Ishikawa (cell line): ENCODE measurements at regions not wholly inside any gene's neighbourhood (a gene's known extent, or its start where the extent isn't known, plus 50 kb on each side); places are given as distances from the start of the nearest gene placed in this dataset.

Experiments used
- CEBPB ChIP-seq: IDR thresholded peaks from 2 replicates; pipeline ENCODE4 v1.6.1; 2012
- CREB1 ChIP-seq: IDR thresholded peaks from 2 replicates; pipeline ENCODE4 v1.6.1; 2012; ENCODE audit warnings: low read depth
- EGR1 ChIP-seq: IDR thresholded peaks from 2 replicates; pipeline ENCODE4 v1.6.1; 2012
- EP300 ChIP-seq: IDR thresholded peaks from 2 replicates; pipeline ENCODE4 v1.6.1; 2012; ENCODE audit warnings: borderline replicate concordance
- FOXM1 ChIP-seq: IDR thresholded peaks from 2 replicates; pipeline ENCODE4 v1.6.1; 2012; ENCODE audit warnings: low read depth, borderline replicate concordance
- NFIC ChIP-seq: IDR thresholded peaks from 2 replicates; pipeline ENCODE4 v1.6.1; 2012
- RAD21 ChIP-seq: IDR thresholded peaks from 2 replicates; pipeline ENCODE4 v1.6.1; 2012; ENCODE audit warnings: low read depth
- TAF1 ChIP-seq: IDR thresholded peaks from 2 replicates; pipeline ENCODE4 v1.6.1; 2012; ENCODE audit warnings: low read depth, mild to moderate bottlenecking
- TCF12 ChIP-seq: IDR thresholded peaks from 2 replicates; pipeline ENCODE4 v1.6.1; 2012; ENCODE audit warnings: low read depth
- TEAD4 ChIP-seq: IDR thresholded peaks from 2 replicates; pipeline ENCODE4 v1.6.1; 2012
- YY1 ChIP-seq: IDR thresholded peaks from 2 replicates; pipeline ENCODE4 v1.6.1; 2012; ENCODE audit warnings: low read depth
- ZBTB7A ChIP-seq: IDR thresholded peaks from 2 replicates; pipeline ENCODE4 v1.6.1; 2012; ENCODE audit warnings: low read depth
- TF ChIP-seq, protein P1 (sequence below): IDR thresholded peaks from 2 replicates; pipeline ENCODE4 v1.6.1; 2012
- TF ChIP-seq, protein P2 (sequence below): IDR thresholded peaks from 2 replicates; pipeline ENCODE4 v1.6.1; 2012
- TF ChIP-seq, protein P3 (sequence below): IDR thresholded peaks from 2 replicates; pipeline ENCODE4 v1.6.1; 2012; ENCODE audit warnings: low read depth, mild to moderate bottlenecking

DNA sequence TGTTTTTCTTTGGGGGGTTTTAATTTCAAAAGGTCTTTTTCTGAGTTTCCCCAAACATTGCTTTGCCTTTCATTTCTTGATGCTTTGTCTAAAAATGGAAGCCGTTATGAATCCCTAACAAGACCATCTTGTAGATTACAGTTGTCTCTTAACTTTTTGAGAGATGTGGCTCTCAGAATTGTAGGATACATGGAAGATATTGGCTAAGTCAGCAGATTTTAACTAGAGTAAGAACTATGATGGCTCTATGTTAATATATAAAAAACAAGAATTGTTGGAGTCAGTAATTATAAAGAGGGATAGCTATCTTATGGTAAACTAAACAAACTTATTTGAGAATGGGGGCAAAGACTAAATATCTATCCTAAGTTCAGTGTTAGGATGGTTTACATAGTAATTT, 96.6 kb upstream of the HS3ST5 start:
- no peak for TF ChIP-seq YY1
- no peak for TF ChIP-seq TCF12
- no peak for TF ChIP-seq EGR1
- TF ChIP-seq, protein P1, sequence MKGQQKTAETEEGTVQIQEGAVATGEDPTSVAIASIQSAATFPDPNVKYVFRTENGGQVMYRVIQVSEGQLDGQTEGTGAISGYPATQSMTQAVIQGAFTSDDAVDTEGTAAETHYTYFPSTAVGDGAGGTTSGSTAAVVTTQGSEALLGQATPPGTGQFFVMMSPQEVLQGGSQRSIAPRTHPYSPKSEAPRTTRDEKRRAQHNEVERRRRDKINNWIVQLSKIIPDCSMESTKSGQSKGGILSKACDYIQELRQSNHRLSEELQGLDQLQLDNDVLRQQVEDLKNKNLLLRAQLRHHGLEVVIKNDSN, result no peak
- TF ChIP-seq CEBPB, result no peak
- no peak for TF ChIP-seq CREB1
- no peak for TF ChIP-seq TAF1
- TF ChIP-seq RAD21, result no peak
- TF ChIP-seq, protein P2, sequence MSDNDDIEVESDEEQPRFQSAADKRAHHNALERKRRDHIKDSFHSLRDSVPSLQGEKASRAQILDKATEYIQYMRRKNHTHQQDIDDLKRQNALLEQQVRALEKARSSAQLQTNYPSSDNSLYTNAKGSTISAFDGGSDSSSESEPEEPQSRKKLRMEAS, result no peak
- TF ChIP-seq NFIC, result no peak
- no peak for TF ChIP-seq EP300

- TF ChIP-seq CREB1 (no peak), FOXM1 (no peak), EGR1 (no peak), NFIC (no peak), YY1 (no peak), TAF1 (no peak), EP300 (no peak), TCF12 (no peak), RAD21 (no peak), ZBTB7A (no peak), CEBPB (no peak), TEAD4 (no peak)
- TF ChIP-seq, protein P2, result no peak
- TF ChIP-seq, protein P3, sequence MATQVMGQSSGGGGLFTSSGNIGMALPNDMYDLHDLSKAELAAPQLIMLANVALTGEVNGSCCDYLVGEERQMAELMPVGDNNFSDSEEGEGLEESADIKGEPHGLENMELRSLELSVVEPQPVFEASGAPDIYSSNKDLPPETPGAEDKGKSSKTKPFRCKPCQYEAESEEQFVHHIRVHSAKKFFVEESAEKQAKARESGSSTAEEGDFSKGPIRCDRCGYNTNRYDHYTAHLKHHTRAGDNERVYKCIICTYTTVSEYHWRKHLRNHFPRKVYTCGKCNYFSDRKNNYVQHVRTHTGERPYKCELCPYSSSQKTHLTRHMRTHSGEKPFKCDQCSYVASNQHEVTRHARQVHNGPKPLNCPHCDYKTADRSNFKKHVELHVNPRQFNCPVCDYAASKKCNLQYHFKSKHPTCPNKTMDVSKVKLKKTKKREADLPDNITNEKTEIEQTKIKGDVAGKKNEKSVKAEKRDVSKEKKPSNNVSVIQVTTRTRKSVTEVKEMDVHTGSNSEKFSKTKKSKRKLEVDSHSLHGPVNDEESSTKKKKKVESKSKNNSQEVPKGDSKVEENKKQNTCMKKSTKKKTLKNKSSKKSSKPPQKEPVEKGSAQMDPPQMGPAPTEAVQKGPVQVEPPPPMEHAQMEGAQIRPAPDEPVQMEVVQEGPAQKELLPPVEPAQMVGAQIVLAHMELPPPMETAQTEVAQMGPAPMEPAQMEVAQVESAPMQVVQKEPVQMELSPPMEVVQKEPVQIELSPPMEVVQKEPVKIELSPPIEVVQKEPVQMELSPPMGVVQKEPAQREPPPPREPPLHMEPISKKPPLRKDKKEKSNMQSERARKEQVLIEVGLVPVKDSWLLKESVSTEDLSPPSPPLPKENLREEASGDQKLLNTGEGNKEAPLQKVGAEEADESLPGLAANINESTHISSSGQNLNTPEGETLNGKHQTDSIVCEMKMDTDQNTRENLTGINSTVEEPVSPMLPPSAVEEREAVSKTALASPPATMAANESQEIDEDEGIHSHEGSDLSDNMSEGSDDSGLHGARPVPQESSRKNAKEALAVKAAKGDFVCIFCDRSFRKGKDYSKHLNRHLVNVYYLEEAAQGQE, result no peak
- TF ChIP-seq, protein P1, result no peak
Measured at GRCh38 chr6:114437235-114437634, 94.4 kb upstream of the HS3ST5 start.

DNA sequence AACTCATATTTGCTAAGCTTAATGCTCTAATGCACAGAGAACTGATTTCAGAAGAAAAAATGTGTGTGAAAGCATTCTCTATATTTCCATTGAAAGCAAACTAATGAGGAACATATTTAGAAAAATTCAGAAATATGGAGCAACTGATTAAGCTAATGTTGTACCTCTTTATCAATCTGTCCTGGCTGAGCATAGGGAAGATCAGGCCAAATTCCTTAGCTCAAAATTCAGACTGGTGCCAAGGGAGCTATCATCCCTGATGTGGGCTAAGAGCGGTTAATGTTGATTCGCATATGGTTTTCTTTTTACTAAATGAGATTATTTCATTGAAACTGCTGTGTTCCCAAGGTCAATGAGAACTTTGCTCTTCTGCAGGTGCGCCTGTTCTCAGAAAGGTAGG, 93.9 kb upstream of the HS3ST5 start:
- no peak for TF ChIP-seq CREB1

DNA sequence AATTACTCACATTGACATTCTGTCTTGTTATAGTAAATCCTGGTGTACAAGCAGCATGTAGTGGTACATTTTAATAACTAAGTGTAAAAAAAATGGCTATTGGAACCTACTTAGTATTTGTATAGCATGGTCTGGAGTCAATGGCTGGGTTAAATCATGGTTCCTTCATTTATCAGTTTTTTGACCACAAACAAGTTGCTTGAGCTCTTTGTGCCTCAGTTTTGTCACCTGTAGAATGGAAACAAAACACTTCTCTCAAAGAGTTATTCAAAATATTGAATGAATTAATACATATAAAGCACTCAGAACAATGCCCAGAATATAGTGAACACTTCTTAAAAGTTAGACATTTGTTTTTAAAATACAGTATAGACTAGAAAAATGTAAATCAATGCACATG, 93.2 kb upstream of the HS3ST5 start:
- TF ChIP-seq RAD21, result no peak
- TF ChIP-seq, protein P1, result no peak
- TF ChIP-seq ZBTB7A, result no peak
- no peak for TF ChIP-seq EP300
- no peak for TF ChIP-seq FOXM1
- TF ChIP-seq TAF1, result no peak
- TF ChIP-seq, protein P3, result no peak
- no peak for TF ChIP-seq NFIC
- no peak for TF ChIP-seq TCF12
- no peak for TF ChIP-seq TEAD4

GRCh38 chr6:114432400-114432799, 89.6 kb upstream of the HS3ST5 start:
- no peak for TF ChIP-seq YY1
- TF ChIP-seq, protein P3, result peak; percentile 79
